ENCODE measurements at regions not wholly inside any gene's neighbourhood (a gene's known extent, or its start where the extent isn't known, plus 50 kb on each side); places are given as distances from the start of the nearest gene placed in this dataset.

GRCh38 chr15:62612771-62613170 is 429.8 kb upstream of the TPM1 start:
- TF ChIP-seq, protein P1, sequence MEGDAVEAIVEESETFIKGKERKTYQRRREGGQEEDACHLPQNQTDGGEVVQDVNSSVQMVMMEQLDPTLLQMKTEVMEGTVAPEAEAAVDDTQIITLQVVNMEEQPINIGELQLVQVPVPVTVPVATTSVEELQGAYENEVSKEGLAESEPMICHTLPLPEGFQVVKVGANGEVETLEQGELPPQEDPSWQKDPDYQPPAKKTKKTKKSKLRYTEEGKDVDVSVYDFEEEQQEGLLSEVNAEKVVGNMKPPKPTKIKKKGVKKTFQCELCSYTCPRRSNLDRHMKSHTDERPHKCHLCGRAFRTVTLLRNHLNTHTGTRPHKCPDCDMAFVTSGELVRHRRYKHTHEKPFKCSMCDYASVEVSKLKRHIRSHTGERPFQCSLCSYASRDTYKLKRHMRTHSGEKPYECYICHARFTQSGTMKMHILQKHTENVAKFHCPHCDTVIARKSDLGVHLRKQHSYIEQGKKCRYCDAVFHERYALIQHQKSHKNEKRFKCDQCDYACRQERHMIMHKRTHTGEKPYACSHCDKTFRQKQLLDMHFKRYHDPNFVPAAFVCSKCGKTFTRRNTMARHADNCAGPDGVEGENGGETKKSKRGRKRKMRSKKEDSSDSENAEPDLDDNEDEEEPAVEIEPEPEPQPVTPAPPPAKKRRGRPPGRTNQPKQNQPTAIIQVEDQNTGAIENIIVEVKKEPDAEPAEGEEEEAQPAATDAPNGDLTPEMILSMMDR (conservative IDR thresholded peaks at IDR 0.05; ENCODE audit: low read depth, low read length), result no peak
- TF ChIP-seq EZH2 (IDR thresholded peaks at IDR 0.05; ENCODE audit: borderline replicate concordance, low read depth, low read length, poor library complexity, severe bottlenecking), result no peak

Data from A673 (cell line).